GM21619 (cell line): ENCODE measurements at regions not wholly inside any gene's neighbourhood (a gene's known extent, or its start where the extent isn't known, plus 50 kb on each side); places are given as distances from the start of the nearest gene placed in this dataset.
"Not testable (repeated sequence)": the region's sequence is repeated elsewhere in the genome, so short reads cannot be mapped to it uniquely, and the experiment has no call there.

Source experiments
- ATAC-seq: cut with Tn5 transposase; IDR thresholded peaks from one replicate; pipeline ENCODE4 v1.9.1; 2021; ENCODE audit not compliant: unreplicated experiment

DNA sequence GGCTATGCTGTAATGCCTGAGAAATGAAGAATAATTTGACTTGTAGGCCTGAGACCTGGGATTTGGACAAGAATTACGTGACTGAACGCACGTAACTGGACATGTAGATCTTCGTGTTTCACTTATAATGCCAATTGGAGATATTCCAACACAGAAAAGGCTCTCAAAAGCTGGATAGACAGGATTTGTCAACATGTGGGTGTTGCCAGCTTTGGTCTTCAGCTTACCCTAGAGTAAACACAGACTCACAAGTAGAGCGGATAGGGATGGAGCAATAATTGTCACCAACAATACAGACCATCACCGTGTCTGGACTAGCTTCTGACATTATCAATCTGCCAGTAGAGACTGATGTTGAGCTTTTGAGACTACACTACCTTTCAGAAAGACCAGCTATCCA is 1511.0 kb upstream of the ADGRL3 start:
- ATAC-seq: no peak

GRCh38 chr4:59695355-59696053 is 1504.6 kb upstream of the ADGRL3 start:
- ATAC-seq: no peak

DNA sequence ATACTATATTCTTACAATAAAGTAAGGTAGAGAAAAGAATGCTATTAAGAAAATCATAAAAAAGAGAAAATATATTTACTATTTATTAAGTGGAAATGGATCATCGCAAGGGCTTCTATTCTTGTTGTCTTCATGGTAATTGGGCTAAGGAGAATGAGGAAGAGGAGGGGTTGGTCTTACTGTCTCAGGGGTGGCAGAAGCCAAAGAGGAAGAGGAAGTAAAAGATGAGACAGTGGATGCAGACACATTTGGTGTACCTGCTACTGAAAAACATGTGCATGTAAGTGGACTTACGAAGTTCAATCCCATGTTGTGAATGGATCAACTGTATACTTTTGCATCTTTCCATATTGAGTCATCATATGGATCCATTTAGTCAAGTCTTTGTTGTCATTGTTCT is 1502.1 kb upstream of the ADGRL3 start:
- ATAC-seq: no peak

- no peak for ATAC-seq
Measured at GRCh38 chr4:59700651-59701050, 1499.5 kb upstream of the ADGRL3 start.

- ATAC-seq: no peak
Measured at GRCh38 chr4:59704616-59705015, 1495.5 kb upstream of the ADGRL3 start.

DNA sequence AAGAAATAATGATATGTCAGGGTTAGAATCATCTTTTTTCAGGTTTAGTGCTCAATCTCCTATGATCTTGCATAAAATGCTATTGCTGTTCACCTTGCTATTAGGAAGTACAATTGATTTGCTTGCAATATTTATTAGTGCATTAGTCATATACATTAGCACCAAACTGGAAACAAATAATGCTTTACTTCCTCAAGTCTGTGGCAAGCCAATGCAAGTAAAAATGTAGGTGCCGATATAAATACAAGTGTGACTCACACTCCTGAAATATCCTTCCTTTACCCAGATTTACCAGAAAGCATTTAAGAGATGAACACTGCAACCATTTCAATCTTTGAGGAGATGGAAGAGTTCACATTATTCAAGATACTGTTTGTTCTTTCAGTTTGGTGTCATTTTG is 1487.7 kb upstream of the ADGRL3 start:
- no peak for ATAC-seq

GRCh38 chr4:59724286-59724685 is 1475.8 kb upstream of the ADGRL3 start:
- not testable (repeated sequence) for ATAC-seq

DNA sequence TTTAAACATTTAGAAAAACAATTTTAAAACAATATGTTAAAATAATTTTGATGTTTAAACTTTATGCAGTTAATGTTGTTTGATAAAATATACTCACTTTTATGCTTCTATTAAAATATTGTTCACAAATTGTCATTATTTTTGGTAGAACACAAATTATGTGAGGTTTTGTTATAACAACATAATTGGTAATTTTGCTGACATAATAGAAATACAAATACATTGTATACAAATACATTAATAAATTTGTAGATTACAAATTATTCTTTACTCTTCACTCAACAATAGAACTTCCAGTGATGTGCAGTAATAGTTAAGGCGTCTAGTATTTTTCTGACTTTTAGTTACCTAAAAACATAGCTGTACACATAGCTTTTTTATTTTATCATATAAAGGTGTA is 1472.4 kb upstream of the ADGRL3 start:
- no peak for ATAC-seq

DNA sequence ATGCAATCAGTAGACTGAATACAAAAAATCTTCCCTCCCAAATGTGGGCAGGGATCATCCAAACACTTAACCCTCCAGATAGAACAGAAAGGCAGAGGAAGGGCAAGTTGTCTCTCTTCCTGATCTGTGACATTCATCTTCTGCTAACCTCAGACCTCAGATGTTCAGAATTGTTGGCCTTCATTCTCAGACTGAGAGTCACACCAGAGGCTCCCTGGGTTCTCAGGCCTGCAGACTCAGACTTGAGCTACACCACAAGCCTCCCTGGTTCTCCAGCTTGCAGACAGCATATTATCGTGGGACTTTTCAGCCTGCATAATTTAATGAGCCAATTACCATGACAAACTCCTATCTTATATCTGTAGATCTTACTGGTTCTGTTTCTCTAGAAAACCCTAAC is 1471.6 kb upstream of the ADGRL3 start:
- no peak for ATAC-seq

DNA sequence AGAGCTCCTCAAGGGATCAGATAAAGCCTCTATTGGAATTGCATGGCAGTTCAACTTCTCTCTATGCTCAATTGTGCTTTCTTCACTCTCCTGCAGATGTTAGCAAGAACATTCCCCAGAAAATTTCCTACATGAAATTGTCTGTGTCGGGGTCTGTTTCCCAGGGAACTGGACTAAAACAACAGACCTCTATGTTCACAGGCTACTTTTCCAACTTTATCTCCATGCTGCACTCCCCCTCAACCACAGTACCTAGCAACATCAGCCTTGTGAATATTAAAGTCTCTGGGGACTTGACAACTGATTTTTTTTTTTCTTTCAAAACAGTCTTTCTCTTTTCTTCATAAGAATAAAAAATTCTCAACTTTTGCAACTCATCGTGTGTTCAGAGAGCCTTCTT is 1470.8 kb upstream of the ADGRL3 start:
- ATAC-seq: no peak

DNA sequence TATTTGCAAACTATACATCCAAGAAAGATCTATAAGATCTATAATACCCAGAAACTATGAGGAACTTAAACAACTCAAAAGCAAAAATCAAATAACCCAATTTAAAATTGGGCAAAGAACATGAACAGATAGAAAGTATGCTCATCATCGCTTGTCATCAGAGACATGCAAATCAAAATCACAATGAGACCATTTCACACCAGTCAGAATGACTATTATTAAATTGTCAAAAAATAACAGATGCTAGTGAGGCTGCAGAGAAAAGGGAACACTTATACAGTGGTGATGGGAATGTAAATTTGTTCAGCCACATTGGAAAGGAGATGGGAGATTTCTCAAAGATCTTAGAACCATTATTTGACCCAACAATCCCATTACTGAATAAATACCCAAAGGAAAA is 1451.7 kb upstream of the ADGRL3 start:
- no peak for ATAC-seq

DNA sequence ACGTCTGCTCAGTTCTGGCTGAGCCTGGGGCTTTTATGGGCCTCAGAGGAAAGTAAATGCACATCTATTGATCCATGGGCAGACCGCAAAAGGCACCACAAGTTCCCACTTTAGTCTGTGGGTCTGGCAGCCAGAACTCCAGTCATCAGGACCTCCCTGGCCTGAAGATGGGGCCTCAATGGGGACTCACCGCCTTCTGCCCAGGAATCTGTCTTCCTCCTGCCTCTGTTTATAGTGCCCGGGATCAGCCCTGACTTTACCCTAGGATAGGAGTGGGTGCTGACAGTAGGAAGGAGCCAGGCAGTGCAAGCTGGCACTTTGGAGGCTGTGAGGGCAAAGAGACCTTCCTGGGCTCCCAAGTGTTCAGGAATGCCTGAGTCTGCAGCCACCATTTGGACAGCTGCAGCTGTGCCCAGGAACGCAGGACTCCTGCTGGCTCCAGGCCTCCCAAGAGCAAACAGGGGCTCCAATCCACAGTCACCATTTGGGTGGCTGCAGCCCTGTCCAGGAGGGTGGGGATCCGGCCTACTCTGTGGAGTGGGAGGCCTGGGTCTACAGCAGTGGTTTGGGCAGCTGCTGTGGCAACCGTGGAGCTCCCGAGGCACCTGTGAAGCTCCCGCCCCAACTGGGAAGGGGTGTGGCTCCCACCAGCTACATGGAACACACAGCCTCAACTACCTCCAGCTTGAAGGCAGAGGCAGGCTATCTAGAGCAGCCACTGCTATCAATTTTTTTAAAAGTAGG is 1440.9 kb upstream of the ADGRL3 start:
- no peak for ATAC-seq

- no peak for ATAC-seq
Measured at GRCh38 chr4:59762344-59762743, 1437.8 kb upstream of the ADGRL3 start.

DNA sequence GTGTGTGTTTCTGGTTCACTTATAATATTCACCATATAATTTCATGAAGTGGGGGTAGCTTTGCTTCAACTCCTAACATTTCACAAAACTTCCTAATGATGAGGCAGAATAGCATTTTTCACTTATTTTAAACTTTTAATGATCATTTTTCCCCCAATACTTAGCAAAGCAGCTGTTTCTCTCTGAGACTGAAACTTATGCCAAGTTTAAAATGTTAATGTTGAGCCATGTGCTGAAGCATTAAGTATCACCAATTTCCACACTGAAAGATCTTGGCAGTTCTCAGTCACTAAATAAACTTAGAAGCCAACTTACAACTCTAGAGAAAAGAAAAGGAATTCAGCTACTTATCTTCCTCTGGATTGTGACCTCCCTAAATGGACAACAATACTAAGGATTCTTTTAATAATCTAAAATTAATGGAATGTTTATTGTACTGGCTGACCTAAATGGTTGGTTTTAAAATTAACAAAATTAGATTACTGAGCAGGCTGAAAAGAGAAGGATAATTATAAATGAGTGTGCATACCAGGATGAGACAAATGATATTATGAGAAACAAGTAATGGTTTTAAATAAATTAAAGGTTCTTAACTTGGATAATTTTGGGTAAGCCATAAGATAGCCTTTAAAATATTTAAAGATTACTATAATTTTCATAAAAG is 1429.4 kb upstream of the ADGRL3 start:
- no peak for ATAC-seq

DNA sequence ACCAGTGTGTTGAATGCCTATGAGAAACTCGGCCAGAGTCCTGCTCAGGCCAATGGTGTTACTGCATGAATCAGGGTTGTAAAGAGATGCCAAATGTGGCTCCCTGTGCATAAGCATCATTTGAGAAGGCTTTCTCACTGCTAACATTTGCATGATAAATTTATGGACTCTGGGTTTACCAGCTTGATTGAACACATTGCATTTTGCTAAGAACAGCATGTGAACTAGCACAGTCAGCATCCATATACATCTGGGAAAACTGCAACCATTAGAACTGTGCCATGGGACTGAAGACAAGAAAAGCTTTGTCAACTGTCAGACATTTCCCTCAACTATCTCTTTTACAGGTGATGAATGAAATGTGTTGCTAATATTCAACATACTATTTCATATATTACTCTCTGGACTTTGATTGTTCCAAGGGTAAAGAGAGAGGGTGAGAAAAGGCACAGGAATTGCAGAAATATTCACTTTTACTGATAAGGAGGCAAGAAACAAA is 1427.4 kb upstream of the ADGRL3 start:
- no peak for ATAC-seq

GRCh38 chr4:59780271-59780670 is 1419.9 kb upstream of the ADGRL3 start:
- ATAC-seq: not testable (repeated sequence)

GRCh38 chr4:59805176-59805575 is 1395.0 kb upstream of the ADGRL3 start:
- ATAC-seq: no peak

DNA sequence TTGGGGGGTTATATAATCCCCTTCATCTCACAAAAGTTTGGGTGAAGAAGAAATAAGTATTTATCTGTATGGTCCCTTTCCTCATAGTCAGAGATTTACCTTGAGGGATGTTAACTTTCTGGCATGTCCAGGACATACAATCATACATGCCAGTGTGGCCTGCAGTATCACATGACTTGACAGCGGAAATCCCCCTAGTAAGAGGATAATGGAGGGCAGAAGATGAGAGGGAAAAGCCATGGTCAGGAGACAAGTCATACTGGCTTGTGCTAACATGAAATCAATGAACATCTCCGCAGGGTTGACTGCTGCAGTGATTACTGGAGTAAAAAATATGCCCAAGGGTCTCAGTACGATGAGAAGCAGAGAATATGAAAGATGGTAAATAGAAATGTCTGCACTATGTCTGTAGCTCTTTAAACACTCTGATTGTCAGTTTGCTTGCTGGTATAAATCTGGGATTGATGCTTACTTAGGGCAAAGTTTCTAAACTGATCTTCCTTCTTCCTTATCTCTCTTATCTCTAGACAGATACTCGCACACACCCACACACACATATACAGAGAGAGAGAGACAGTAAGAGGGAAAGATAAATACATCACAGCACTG is 1385.6 kb upstream of the ADGRL3 start:
- ATAC-seq: no peak

GRCh38 chr4:59818656-59819055 is 1381.5 kb upstream of the ADGRL3 start:
- ATAC-seq: peak; percentile 83

GRCh38 chr4:59823311-59823710 is 1376.8 kb upstream of the ADGRL3 start:
- no peak for ATAC-seq

GRCh38 chr4:59825104-59825503 is 1375.0 kb upstream of the ADGRL3 start:
- ATAC-seq: no peak

DNA sequence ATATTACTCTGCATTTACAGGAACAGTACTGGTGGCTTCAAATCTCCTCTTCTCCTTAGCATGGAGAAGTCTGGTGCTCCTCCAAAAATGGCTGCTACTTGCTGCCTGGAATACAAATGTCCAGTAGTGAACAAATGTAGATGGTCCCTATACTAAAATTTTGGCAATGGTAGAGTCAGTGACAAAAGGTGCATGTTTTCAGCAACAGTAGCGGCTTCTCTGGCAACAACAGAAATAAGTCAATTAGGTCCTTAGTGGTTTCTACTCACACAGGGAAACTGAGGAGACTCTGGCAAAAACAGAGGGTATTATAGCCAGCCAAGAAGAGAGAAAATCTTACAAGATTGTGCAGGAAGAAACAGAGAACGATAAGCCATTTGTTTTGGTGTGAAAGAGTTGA is 1368.4 kb upstream of the ADGRL3 start:
- ATAC-seq: no peak
